ENCODE measurements at regions not wholly inside any gene's neighbourhood (a gene's known extent, or its start where the extent isn't known, plus 50 kb on each side); places are given as distances from the start of the nearest gene placed in this dataset.

DNA sequence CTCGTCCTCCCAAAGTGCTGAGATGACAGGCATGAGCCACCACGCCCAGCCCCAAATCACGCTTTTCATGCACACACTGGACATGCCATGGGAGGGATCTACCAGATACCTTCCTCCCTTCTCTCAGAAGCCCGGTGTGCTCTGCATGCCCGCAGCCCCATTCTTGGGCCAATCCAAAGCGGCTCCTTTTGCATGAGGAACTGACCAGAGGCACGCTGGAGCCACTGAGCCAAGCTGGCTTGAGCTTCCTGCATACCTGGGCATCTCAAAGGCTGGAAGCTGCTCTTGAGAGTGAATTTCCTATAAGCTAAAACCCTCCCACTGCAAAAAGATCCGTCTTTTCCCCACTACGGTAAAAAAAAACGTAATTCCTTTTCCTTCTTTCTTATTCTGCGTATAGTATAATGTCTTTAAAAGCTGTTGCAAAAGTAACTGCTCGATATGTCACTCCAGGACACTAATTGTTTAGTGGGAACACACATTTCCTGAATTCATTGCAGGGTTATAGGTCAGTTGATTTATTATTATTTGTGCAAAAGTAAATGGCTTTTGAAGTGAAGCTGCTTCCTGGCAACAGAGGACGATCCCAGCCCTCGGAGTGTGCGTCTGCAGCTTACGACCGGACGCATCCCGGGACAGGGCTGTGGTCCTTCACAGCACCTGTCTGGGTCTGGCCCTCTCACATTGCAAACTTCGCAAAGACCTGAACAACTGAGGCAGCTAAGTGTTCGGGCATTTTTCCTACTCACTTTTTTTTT is 61.8 kb upstream of the ETS2 start:
- no peak for DNase-seq
- Histone ChIP-seq H3K9me3 (ENCODE audit: control insufficient read depth, low read length) (no peaks in the 10 kb centered on the region), H3K4me3 (ENCODE audit: insufficient read depth, low read depth, low read length, poor library complexity, severe bottlenecking) (no peak overlapping the region), H3K27ac (ENCODE audit: insufficient read depth, low read length, poor library complexity, severe bottlenecking) (no peak overlapping the region), H3K4me1 (ENCODE audit: control insufficient read depth, insufficient read depth, low read length, poor library complexity, severe bottlenecking) (peaks cover 6% of the 10 kb centered on the region), H3K27me3 (replicated peaks; ENCODE audit: control insufficient read depth, insufficient read depth, low read length, poor library complexity, severe bottlenecking) (no peaks in the 10 kb centered on the region), H3K36me3 (ENCODE audit: control insufficient read depth, insufficient read depth, low read length) (no peaks in the 10 kb centered on the region)

- H3K4me1 ChIP-seq (ENCODE audit: control insufficient read depth, insufficient read depth, low read length, poor library complexity, severe bottlenecking), result peaks cover 6% of the 10 kb centered on the region
- no peak overlapping the region for H3K4me3 ChIP-seq (ENCODE audit: insufficient read depth, low read depth, low read length, poor library complexity, severe bottlenecking)
- no peaks in the 10 kb centered on the region for H3K9me3 ChIP-seq (ENCODE audit: control insufficient read depth, low read length)
- no peaks in the 10 kb centered on the region for H3K36me3 ChIP-seq (ENCODE audit: control insufficient read depth, insufficient read depth, low read length)
- DNase-seq, result no peak
- no peaks in the 10 kb centered on the region for H3K27me3 ChIP-seq (replicated peaks; ENCODE audit: control insufficient read depth, insufficient read depth, low read length, poor library complexity, severe bottlenecking)
- H3K27ac ChIP-seq (ENCODE audit: insufficient read depth, low read length, poor library complexity, severe bottlenecking), result no peak overlapping the region
These were observed 60.9 kb upstream of the ETS2 start for GRCh38 chr21:38744861-38745260.

GRCh38 chr21:38747810-38748209 is 57.9 kb upstream of the ETS2 start:
- H3K36me3 ChIP-seq (ENCODE audit: control insufficient read depth, insufficient read depth, low read length), result no peaks in the 10 kb centered on the region
- no peaks in the 10 kb centered on the region for H3K27me3 ChIP-seq (replicated peaks; ENCODE audit: control insufficient read depth, insufficient read depth, low read length, poor library complexity, severe bottlenecking)
- H3K4me3 ChIP-seq (ENCODE audit: insufficient read depth, low read depth, low read length, poor library complexity, severe bottlenecking), result no peak overlapping the region
- DNase-seq, result no peak
- no peaks in the 10 kb centered on the region for H3K4me1 ChIP-seq (ENCODE audit: control insufficient read depth, insufficient read depth, low read length, poor library complexity, severe bottlenecking)
- no peak overlapping the region for H3K27ac ChIP-seq (ENCODE audit: insufficient read depth, low read length, poor library complexity, severe bottlenecking)
- H3K9me3 ChIP-seq (ENCODE audit: control insufficient read depth, low read length), result no peaks in the 10 kb centered on the region

DNA sequence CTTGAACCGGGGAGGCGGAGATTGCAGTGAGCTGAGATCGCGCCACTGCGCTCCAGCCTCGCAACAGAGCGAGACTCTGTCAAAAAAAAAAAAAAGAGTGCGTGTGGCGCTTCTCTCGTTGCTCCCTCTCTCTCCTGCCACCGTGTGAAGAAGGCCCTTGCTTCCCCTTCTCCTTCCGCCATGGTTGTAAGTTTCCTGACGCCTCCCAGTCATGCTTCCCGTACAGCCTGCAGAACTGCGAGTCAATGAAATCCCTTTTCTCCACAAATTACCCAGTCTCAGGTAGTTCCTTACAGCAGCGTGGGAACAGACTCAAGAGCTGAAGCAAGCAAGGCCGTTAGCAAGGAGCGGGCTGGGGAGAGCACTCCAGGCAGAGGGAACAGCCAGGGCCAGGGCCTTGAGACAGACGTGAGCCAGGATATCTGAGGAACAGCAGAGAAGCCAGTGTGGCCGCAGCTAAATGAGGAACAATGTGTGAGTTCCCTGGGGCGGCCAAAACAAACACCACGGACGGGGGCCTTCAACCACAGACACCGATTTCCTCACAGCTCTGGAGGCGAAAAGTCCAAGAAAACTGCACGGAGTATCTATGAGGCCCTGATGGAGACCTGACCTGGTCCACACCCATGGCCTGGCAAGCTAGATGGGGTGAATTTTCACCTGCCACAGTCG is 54.2 kb upstream of the ETS2 start:
- no peak for DNase-seq
- Histone ChIP-seq H3K27ac (ENCODE audit: insufficient read depth, low read length, poor library complexity, severe bottlenecking) (no peak overlapping the region), H3K27me3 (replicated peaks; ENCODE audit: control insufficient read depth, insufficient read depth, low read length, poor library complexity, severe bottlenecking) (no peaks in the 10 kb centered on the region), H3K4me1 (ENCODE audit: control insufficient read depth, insufficient read depth, low read length, poor library complexity, severe bottlenecking) (no peaks in the 10 kb centered on the region), H3K4me3 (ENCODE audit: insufficient read depth, low read depth, low read length, poor library complexity, severe bottlenecking) (no peak overlapping the region), H3K9me3 (ENCODE audit: control insufficient read depth, low read length) (no peaks in the 10 kb centered on the region), H3K36me3 (ENCODE audit: control insufficient read depth, insufficient read depth, low read length) (no peaks in the 10 kb centered on the region)

DNA sequence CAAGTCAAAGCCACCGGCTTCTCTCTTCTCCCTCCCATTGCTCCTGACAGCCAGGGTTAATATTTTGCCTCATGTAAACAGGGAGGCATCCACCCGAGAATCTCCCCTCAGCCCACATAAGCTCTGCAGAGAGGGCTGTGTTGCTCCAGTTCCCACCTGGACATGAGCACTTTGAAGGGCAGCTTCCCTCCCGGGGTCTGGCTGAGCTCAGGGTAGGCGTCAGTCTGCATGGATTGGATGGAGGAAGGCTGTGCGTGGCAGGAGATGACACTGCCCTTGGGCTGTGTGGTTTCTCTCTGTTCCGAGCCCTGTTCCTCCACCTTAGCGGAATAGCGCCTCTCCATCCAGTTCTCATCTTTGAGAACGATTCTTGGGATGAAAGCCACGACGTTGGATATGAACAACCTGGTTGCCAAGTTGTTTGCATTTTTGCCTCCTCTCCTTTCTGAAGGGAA is 53.7 kb upstream of the ETS2 start:
- no peaks in the 10 kb centered on the region for H3K27me3 ChIP-seq (replicated peaks; ENCODE audit: control insufficient read depth, insufficient read depth, low read length, poor library complexity, severe bottlenecking)
- no peak overlapping the region for H3K4me3 ChIP-seq (ENCODE audit: insufficient read depth, low read depth, low read length, poor library complexity, severe bottlenecking)
- no peak overlapping the region for H3K27ac ChIP-seq (ENCODE audit: insufficient read depth, low read length, poor library complexity, severe bottlenecking)
- no peaks in the 10 kb centered on the region for H3K9me3 ChIP-seq (ENCODE audit: control insufficient read depth, low read length)
- no peaks in the 10 kb centered on the region for H3K4me1 ChIP-seq (ENCODE audit: control insufficient read depth, insufficient read depth, low read length, poor library complexity, severe bottlenecking)
- H3K36me3 ChIP-seq (ENCODE audit: control insufficient read depth, insufficient read depth, low read length), result no peaks in the 10 kb centered on the region
- no peak for DNase-seq

DNA sequence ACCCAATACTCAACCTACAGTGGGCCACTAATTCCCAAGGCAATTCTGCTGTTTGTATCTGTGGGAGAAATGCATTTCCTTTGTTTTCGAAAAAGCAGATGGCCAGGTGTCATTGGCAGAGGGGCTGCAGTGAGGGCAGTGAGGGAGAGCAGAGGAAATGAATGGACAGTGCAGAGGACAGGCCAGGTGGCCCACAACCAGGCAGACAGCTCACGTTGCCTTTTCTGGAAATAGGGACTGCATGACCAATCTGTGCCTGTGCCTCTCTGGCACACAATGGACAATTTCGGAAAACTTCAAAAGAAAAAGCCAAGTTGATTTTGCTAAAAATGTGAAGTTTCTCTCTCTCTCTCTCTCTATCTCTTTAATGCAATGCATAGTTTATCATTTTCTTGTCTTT is 52.6 kb upstream of the ETS2 start:
- Histone ChIP-seq H3K27ac (ENCODE audit: insufficient read depth, low read length, poor library complexity, severe bottlenecking) (no peak overlapping the region), H3K36me3 (ENCODE audit: control insufficient read depth, insufficient read depth, low read length) (no peaks in the 10 kb centered on the region), H3K4me3 (ENCODE audit: insufficient read depth, low read depth, low read length, poor library complexity, severe bottlenecking) (no peak overlapping the region), H3K27me3 (replicated peaks; ENCODE audit: control insufficient read depth, insufficient read depth, low read length, poor library complexity, severe bottlenecking) (no peaks in the 10 kb centered on the region), H3K4me1 (ENCODE audit: control insufficient read depth, insufficient read depth, low read length, poor library complexity, severe bottlenecking) (no peaks in the 10 kb centered on the region), H3K9me3 (ENCODE audit: control insufficient read depth, low read length) (no peaks in the 10 kb centered on the region)
- no peak for DNase-seq

DNA sequence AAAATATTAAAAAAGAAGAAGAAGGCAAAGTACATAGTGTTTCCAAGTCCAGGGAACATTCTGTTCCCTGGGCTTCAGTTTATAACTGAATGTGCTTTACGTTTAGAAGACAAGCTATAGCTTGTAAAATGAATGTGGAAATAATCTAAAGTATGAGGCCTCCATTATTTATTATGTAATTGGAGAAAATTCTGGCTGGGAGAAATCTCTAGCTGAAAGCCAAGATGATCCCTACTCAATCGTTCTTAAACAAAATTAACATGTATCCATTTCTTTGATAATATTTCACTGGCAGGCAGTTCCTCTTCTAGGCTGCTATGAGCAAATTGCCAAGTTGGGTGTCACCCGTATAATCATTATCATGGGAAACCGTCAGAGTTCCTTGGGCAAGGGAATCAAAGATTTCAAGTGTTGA is 52.2 kb upstream of the ETS2 start:
- Histone ChIP-seq H3K36me3 (ENCODE audit: control insufficient read depth, insufficient read depth, low read length) (no peaks in the 10 kb centered on the region), H3K4me1 (ENCODE audit: control insufficient read depth, insufficient read depth, low read length, poor library complexity, severe bottlenecking) (no peaks in the 10 kb centered on the region), H3K9me3 (ENCODE audit: control insufficient read depth, low read length) (no peaks in the 10 kb centered on the region), H3K4me3 (ENCODE audit: insufficient read depth, low read depth, low read length, poor library complexity, severe bottlenecking) (no peak overlapping the region), H3K27ac (ENCODE audit: insufficient read depth, low read length, poor library complexity, severe bottlenecking) (no peak overlapping the region), H3K27me3 (replicated peaks; ENCODE audit: control insufficient read depth, insufficient read depth, low read length, poor library complexity, severe bottlenecking) (no peaks in the 10 kb centered on the region)
- DNase-seq, result no peak
